ENCODE measurements at regions not wholly inside any gene's neighbourhood (a gene's known extent, or its start where the extent isn't known, plus 50 kb on each side); places are given as distances from the start of the nearest gene placed in this dataset.

- no peak for FAIRE-seq
- H3K4me1 ChIP-seq (ENCODE audit: control insufficient read depth in 2 of 3, insufficient read depth in 2 of 3, low read depth in 1 of 3, low read length in 3 of 3) = peaks cover 0 to 7% (median 3%) of the 10 kb centered on the region in 3 donors
- DNase-seq = no peak
These were observed 419.7 kb upstream of the ZEB2 start for GRCh38 chr2:144939590-144939989.

GRCh38 chr2:144937910-144938709 is 418.2 kb upstream of the ZEB2 start:
- no peak for TF ChIP-seq CTCF (IDR thresholded peaks at IDR 0.05; ENCODE audit: borderline replicate concordance, extremely low read depth, insufficient read depth)
- no peak overlapping the region for H3K9ac ChIP-seq (ENCODE audit: low read length in 3 of 3)
- peak overlapping the region in 2 of 3 donors; percentile 3 to 40 for H3K4me3 ChIP-seq (ENCODE audit: low read length in 3 of 3)
- H3K27ac ChIP-seq (ENCODE audit: low read depth in 2 of 2, low read length in 2 of 2) = peak overlapping the region; percentile 55 to 68
- no peaks in the 10 kb centered on the region for H3K9me3 ChIP-seq (ENCODE audit: control insufficient read depth in 2 of 3, insufficient read depth in 1 of 3, low read length in 3 of 3)
- intact Hi-C loops (cut with DNase I) = no loop called here
- no peaks in the 10 kb centered on the region for H3K27me3 ChIP-seq (ENCODE audit: control insufficient read depth, insufficient read depth, low read length)
- no peaks in the 10 kb centered on the region for H3K36me3 ChIP-seq (ENCODE audit: control insufficient read depth in 2 of 3, insufficient read depth in 3 of 3, low read length in 3 of 3)
- FAIRE-seq = peak; percentile 98
- DNase-seq = peak in 3 of 5 donors; percentile 11 to 94 (median 86)
- H3K4me1 ChIP-seq (ENCODE audit: control insufficient read depth in 2 of 3, insufficient read depth in 2 of 3, low read depth in 1 of 3, low read length in 3 of 3) = peaks cover 0 to 7% (median 3%) of the 10 kb centered on the region in 3 donors

More at GRCh38 chr2:144939590-144939989, 419.7 kb upstream of the ZEB2 start:
- no peaks in the 10 kb centered on the region for H3K27me3 ChIP-seq (ENCODE audit: control insufficient read depth, insufficient read depth, low read length)
- H3K9ac ChIP-seq (ENCODE audit: low read length in 3 of 3) = no peak overlapping the region
- no peaks in the 10 kb centered on the region for H3K36me3 ChIP-seq (ENCODE audit: control insufficient read depth in 2 of 3, insufficient read depth in 3 of 3, low read length in 3 of 3)
- intact Hi-C loops (cut with DNase I) = no loop called here
- H3K27ac ChIP-seq (ENCODE audit: low read depth in 2 of 2, low read length in 2 of 2) = no peak overlapping the region
- TF ChIP-seq CTCF (IDR thresholded peaks at IDR 0.05; ENCODE audit: borderline replicate concordance, extremely low read depth, insufficient read depth) = no peak
- H3K4me3 ChIP-seq (ENCODE audit: low read length in 3 of 3) = no peak overlapping the region
- no peaks in the 10 kb centered on the region for H3K9me3 ChIP-seq (ENCODE audit: control insufficient read depth in 2 of 3, insufficient read depth in 1 of 3, low read length in 3 of 3)

GRCh38 chr2:144937066-144937465 is 417.1 kb upstream of the ZEB2 start:
- FAIRE-seq = no peak
- no peak overlapping the region for H3K9ac ChIP-seq (ENCODE audit: low read length in 3 of 3)
- H3K36me3 ChIP-seq (ENCODE audit: control insufficient read depth in 2 of 3, insufficient read depth in 3 of 3, low read length in 3 of 3) = no peaks in the 10 kb centered on the region
- no peak for DNase-seq
- intact Hi-C loops (cut with DNase I) = no loop called here
- H3K9me3 ChIP-seq (ENCODE audit: control insufficient read depth in 2 of 3, insufficient read depth in 1 of 3, low read length in 3 of 3) = no peaks in the 10 kb centered on the region
- no peak overlapping the region for H3K27ac ChIP-seq (ENCODE audit: low read depth in 2 of 2, low read length in 2 of 2)
- H3K4me3 ChIP-seq (ENCODE audit: low read length in 3 of 3) = no peak overlapping the region
- H3K4me1 ChIP-seq (ENCODE audit: control insufficient read depth in 2 of 3, insufficient read depth in 2 of 3, low read depth in 1 of 3, low read length in 3 of 3) = peaks cover 0 to 7% (median 3%) of the 10 kb centered on the region in 3 donors
- no peaks in the 10 kb centered on the region for H3K27me3 ChIP-seq (ENCODE audit: control insufficient read depth, insufficient read depth, low read length)
- TF ChIP-seq CTCF (IDR thresholded peaks at IDR 0.05; ENCODE audit: borderline replicate concordance, extremely low read depth, insufficient read depth) = no peak

Data from kidney (tissue), 13 donors.